ENCODE measurements at regions not wholly inside any gene's neighbourhood (a gene's known extent, or its start where the extent isn't known, plus 50 kb on each side); places are given as distances from the start of the nearest gene placed in this dataset.

DNA sequence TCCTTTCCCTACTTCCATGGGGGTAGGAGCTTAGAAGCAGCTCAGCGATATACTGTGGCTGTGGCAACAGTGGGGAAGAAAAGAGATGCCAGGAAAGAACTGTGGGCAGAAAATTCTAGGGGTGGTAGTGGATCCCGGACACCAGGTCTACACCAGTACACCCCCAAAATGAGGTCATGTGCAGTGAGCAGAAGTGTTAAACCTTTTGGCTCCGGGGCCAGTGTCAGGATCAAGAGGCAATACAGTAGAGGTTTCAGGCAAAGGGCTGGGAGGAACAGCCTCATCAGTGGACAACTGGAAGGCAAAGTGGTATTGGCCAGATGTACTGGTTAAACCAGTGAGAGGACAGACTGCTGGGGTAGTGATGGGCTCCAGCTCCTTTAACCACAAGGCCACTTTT is 163.1 kb upstream of the CCL2 start:
- TF ChIP-seq, protein P1, sequence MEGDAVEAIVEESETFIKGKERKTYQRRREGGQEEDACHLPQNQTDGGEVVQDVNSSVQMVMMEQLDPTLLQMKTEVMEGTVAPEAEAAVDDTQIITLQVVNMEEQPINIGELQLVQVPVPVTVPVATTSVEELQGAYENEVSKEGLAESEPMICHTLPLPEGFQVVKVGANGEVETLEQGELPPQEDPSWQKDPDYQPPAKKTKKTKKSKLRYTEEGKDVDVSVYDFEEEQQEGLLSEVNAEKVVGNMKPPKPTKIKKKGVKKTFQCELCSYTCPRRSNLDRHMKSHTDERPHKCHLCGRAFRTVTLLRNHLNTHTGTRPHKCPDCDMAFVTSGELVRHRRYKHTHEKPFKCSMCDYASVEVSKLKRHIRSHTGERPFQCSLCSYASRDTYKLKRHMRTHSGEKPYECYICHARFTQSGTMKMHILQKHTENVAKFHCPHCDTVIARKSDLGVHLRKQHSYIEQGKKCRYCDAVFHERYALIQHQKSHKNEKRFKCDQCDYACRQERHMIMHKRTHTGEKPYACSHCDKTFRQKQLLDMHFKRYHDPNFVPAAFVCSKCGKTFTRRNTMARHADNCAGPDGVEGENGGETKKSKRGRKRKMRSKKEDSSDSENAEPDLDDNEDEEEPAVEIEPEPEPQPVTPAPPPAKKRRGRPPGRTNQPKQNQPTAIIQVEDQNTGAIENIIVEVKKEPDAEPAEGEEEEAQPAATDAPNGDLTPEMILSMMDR (IDR thresholded peaks at IDR 0.05), result no peak
- no peak for TF ChIP-seq POLR2A (IDR thresholded peaks at IDR 0.05)

Data from heart left ventricle (tissue), 13 donors.